Vagina (tissue), 2 donors: ENCODE measurements at regions not wholly inside any gene's neighbourhood (a gene's known extent, or its start where the extent isn't known, plus 50 kb on each side); places are given as distances from the start of the nearest gene placed in this dataset.

Source experiments
- DNase-seq, 2 donors: peaks; one replicate each; pipeline ENCODE4 v3.0.0-alpha.2; 2017; ENCODE audit errors: extremely low spot score in 2 of 2
- H3K27ac ChIP-seq: fragments of 200-600 bp; sonication (generic); one replicate; pipeline ENCODE4 v1.5.1; 2019
- H3K27me3 ChIP-seq: fragments of 200-600 bp; sonication (generic); one replicate; pipeline ENCODE4 v1.5.1; 2019
- H3K36me3 ChIP-seq, 2 donors: fragments of 200-600 bp; sonication (generic); one replicate each; pipeline ENCODE4 v1.5.1; 2017 to 2019
- H3K4me1 ChIP-seq: fragments of 200-600 bp; sonication (generic); one replicate; pipeline ENCODE4 v1.5.1; 2019
- H3K4me3 ChIP-seq, 2 donors: fragments of 200-600 bp; sonication (generic); 1 replicate in 1 of 2; 2 replicates in 1 of 2; pipeline ENCODE4 v1.5.1; 2016 to 2019
- H3K9me3 ChIP-seq: fragments of 200-600 bp; sonication (generic); one replicate; pipeline ENCODE4 v1.5.1; 2019
- CTCF ChIP-seq, 3 experiments: fragments of 450-650 bp in 2 of 3; fragments of 200-600 bp in 1 of 3; sonication (generic) in 1 of 3; IDR thresholded peaks; one replicate each; pipeline ENCODE4 v1.5.1; 2017 to 2019; ENCODE audit warnings: antibody characterized with exemption in 3 of 3, mild to moderate bottlenecking in 2 of 3, moderate library complexity in 2 of 3
- POLR2A ChIP-seq, 2 donors: fragments of 450-650 bp; IDR thresholded peaks; one replicate each; pipeline ENCODE4 v1.6.1; 2017; ENCODE audit warnings: antibody characterized with exemption in 2 of 2, mild to moderate bottlenecking in 2 of 2, moderate library complexity in 2 of 2
- POLR2AphosphoS5 ChIP-seq, 2 donors: sonication (generic); formaldehyde crosslinking; IDR thresholded peaks; one replicate each; pipeline ENCODE4 v1.9.0; 2017; ENCODE audit warnings: antibody characterized with exemption in 2 of 2, mild to moderate bottlenecking in 2 of 2, low read depth in 1 of 2; ENCODE audit not compliant: insufficient read depth in 1 of 2
- intact Hi-C: fragments of 100-400 bp; cut with DNase I; formaldehyde crosslinking; loops from one replicate; pipeline ENCODE4 v1.15.1; 2023

GRCh38 chr7:41825927-41826480 lies 123.1 kb upstream of the INHBA start:
- Histone ChIP-seq H3K4me3 (no peak overlapping the region), H3K9me3 (no peaks in the 10 kb centered on the region), H3K27me3 (no peaks in the 10 kb centered on the region), H3K36me3 (no peaks in the 10 kb centered on the region), H3K27ac (no peak overlapping the region), H3K4me1 (no peaks in the 10 kb centered on the region)
- DNase-seq, result no peak
- TF ChIP-seq CTCF (IDR thresholded peaks at IDR 0.05) (no peak), POLR2AphosphoS5 (IDR thresholded peaks at IDR 0.05; ENCODE audit: insufficient read depth in 1 of 2, low read depth in 1 of 2) (no peak), POLR2A (IDR thresholded peaks at IDR 0.05) (no peak)
- intact Hi-C loops, result no loop called here

GRCh38 chr7:41824284-41824683 lies 121.4 kb upstream of the INHBA start:
- Histone ChIP-seq H3K27me3 (no peaks in the 10 kb centered on the region), H3K27ac (no peak overlapping the region), H3K9me3 (no peaks in the 10 kb centered on the region), H3K36me3 (no peaks in the 10 kb centered on the region), H3K4me1 (no peaks in the 10 kb centered on the region), H3K4me3 (no peak overlapping the region)
- intact Hi-C loops, result no loop called here
- TF ChIP-seq POLR2AphosphoS5 (IDR thresholded peaks at IDR 0.05; ENCODE audit: insufficient read depth in 1 of 2, low read depth in 1 of 2), result no peak
- no peak for TF ChIP-seq CTCF (IDR thresholded peaks at IDR 0.05)
- no peak for TF ChIP-seq POLR2A (IDR thresholded peaks at IDR 0.05)
- no peak for DNase-seq

GRCh38 chr7:41822259-41822817 lies 119.4 kb upstream of the INHBA start:
- Histone ChIP-seq H3K9me3 (no peaks in the 10 kb centered on the region), H3K4me1 (no peaks in the 10 kb centered on the region), H3K27me3 (no peaks in the 10 kb centered on the region), H3K4me3 (no peak overlapping the region), H3K27ac (no peak overlapping the region), H3K36me3 (no peaks in the 10 kb centered on the region)
- TF ChIP-seq CTCF (IDR thresholded peaks at IDR 0.05) (no peak), POLR2A (IDR thresholded peaks at IDR 0.05) (no peak), POLR2AphosphoS5 (IDR thresholded peaks at IDR 0.05; ENCODE audit: insufficient read depth in 1 of 2, low read depth in 1 of 2) (no peak)
- no peak for DNase-seq
- intact Hi-C loops, result no loop called here

- intact Hi-C loops, result no loop called here
Observed at GRCh38 chr7:41821521-41822213, 118.8 kb upstream of the INHBA start.

More at GRCh38 chr7:41821521-41822213, 118.8 kb upstream of the INHBA start:
- Histone ChIP-seq H3K27me3 (no peaks in the 10 kb centered on the region), H3K27ac (no peak overlapping the region), H3K4me3 (no peak overlapping the region), H3K4me1 (no peaks in the 10 kb centered on the region), H3K9me3 (no peaks in the 10 kb centered on the region), H3K36me3 (no peaks in the 10 kb centered on the region)
- no peak for DNase-seq
- no peak for TF ChIP-seq POLR2A (IDR thresholded peaks at IDR 0.05)
- no peak for TF ChIP-seq POLR2AphosphoS5 (IDR thresholded peaks at IDR 0.05; ENCODE audit: insufficient read depth in 1 of 2, low read depth in 1 of 2)
- no peak for TF ChIP-seq CTCF (IDR thresholded peaks at IDR 0.05)
